ENCODE measurements at regions not wholly inside any gene's neighbourhood (a gene's known extent, or its start where the extent isn't known, plus 50 kb on each side); places are given as distances from the start of the nearest gene placed in this dataset.
"Not testable (repeated sequence)": the region's sequence is repeated elsewhere in the genome, so short reads cannot be mapped to it uniquely, and the experiment has no call there.

DNA sequence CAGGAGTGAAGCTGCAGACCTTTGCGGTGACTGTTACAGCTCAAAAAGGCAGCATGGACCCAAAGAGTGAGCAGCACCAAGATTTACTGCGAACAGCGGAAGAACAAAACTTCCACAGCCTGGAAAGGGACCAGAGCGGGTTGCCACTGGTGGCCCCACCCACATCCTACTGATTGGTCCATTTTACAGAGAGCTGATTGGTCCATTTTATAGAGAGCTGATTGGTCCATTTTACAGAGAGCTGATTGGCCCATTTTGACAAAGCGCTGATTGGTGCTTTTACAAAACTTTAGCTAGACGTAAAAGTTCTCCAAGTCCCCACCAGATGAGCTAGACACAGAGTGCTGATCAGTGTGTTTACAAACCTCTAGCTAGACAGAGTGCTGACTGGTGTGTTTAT lies 134.2 kb upstream of the FRG1 start:
- TF ChIP-seq, protein P1, sequence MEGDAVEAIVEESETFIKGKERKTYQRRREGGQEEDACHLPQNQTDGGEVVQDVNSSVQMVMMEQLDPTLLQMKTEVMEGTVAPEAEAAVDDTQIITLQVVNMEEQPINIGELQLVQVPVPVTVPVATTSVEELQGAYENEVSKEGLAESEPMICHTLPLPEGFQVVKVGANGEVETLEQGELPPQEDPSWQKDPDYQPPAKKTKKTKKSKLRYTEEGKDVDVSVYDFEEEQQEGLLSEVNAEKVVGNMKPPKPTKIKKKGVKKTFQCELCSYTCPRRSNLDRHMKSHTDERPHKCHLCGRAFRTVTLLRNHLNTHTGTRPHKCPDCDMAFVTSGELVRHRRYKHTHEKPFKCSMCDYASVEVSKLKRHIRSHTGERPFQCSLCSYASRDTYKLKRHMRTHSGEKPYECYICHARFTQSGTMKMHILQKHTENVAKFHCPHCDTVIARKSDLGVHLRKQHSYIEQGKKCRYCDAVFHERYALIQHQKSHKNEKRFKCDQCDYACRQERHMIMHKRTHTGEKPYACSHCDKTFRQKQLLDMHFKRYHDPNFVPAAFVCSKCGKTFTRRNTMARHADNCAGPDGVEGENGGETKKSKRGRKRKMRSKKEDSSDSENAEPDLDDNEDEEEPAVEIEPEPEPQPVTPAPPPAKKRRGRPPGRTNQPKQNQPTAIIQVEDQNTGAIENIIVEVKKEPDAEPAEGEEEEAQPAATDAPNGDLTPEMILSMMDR (IDR thresholded peaks at IDR 0.05; ENCODE audit: low read depth, low read length, missing control alignments): no peak
- H3K4me3 ChIP-seq (ENCODE audit: low read depth, low read length): no peak overlapping the region
- DNase-seq (ENCODE audit: low read depth): no peak

DNA sequence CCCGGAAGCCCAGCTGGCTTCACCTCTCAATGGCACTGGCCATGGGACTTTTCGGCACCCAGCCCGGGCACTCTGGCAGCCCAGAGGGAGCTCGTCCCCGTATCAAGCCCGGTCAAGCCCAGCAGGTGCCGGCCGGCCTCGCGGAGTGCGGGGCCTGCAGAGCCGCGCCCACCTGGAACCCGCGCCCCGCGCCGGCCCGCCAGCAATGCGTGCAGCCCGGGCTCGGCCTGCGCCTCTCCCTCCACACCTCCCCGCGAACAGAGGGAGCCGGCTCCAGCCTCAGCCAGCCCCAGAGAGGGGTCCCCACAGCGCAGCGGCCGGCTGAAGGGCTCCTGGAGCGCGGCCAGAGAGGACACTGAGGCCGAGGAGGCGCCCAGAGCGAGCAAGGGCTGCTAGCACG lies 133.6 kb upstream of the FRG1 start:
- TF ChIP-seq, protein P1 (IDR thresholded peaks at IDR 0.05; ENCODE audit: low read depth, low read length, missing control alignments): no peak
- no peak overlapping the region for H3K4me3 ChIP-seq (ENCODE audit: low read depth, low read length)
- DNase-seq (ENCODE audit: low read depth): no peak

DNA sequence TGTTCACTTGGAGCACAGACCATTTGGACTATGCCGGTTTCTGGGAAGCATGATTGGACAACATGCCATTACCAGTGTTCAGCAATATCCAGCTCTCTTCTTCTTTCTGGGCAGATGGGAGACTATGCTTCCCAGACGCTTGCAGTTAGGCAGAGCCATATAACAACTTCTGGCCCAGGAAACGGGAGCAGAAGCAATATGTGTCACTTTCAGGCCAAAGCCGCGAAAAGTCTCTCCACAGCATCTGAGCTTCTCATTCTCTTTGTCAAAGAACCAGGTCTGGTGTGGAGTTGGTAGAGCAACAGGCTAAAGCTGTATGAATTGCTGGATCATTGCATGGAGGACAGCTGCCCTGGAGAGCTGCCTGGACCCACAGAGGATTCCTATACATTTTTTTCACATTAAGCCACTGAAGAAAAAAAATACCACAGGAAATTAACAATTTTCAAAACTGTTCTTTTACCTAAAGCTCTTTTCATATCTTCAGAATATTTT lies 131.4 kb upstream of the FRG1 start:
- DNase-seq (ENCODE audit: low read depth): no peak
- no peak overlapping the region for H3K4me3 ChIP-seq (ENCODE audit: low read depth, low read length)
- TF ChIP-seq, protein P1 (IDR thresholded peaks at IDR 0.05; ENCODE audit: low read depth, low read length, missing control alignments): no peak

DNA sequence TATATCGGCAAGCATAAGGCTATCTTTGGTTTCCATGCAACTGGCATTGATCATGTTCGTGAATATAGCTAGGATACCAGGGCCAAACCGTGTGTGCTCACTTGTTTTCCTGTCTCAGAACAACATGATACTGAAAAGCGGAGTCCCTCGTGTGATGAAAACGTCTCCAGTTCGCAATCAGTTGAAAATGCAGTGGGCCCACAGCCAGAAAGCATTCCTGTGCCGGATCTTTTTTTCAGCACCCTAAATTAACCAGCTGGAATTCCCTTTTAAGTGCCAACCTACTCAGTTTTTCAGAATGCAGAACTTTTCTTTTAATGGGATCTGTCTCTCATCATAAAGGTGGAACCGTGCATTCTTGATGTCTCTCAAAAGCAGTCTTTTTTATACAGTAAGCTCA lies 130.8 kb upstream of the FRG1 start:
- TF ChIP-seq, protein P1 (IDR thresholded peaks at IDR 0.05; ENCODE audit: low read depth, low read length, missing control alignments): no peak
- no peak overlapping the region for H3K4me3 ChIP-seq (ENCODE audit: low read depth, low read length)
- DNase-seq (ENCODE audit: low read depth): no peak

DNA sequence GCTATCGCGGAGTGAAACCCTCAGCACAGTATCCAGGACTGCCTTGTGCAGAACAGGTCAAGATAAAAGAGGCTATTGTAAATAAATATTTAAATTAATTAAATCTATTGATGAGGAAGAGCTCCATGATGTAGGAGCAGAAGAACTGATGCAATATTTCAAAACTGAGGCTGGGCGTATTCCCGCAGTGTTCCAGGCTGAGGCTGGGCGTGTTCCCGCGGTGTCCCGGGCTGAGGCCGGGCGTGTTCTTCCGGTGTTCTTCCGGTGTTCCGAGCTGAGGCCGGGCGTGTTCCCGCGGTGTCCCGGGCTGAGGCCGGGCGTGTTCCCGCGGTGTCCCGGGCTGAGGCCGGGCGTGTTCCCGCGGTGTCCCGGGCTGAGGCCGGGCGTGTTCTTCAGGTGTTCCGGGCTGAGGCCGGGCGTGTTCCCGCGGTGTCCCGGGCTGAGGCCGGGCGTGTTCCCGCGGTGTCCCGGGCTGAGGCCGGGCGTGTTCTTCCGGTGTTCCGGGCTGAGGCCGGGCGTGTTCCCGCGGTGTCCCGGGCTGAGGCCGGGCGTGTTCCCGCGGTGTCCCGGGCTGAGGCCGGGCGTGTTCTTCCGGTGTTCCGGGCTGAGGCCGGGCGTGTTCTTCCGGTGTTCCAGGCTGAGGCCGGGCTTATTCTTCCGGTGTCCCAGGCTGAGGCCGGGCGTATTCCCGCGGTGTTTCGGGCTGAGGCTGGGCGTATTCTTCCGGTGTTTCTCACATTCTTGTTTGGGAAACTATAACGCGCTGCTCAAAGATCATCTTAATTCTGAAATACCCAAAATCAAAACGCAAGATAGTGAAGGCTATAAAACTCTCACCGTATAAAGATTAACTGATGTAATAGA lies 130.1 kb upstream of the FRG1 start:
- DNase-seq (ENCODE audit: low read depth); H3K4me3 ChIP-seq (ENCODE audit: low read depth, low read length): not testable (repeated sequence)

DNA sequence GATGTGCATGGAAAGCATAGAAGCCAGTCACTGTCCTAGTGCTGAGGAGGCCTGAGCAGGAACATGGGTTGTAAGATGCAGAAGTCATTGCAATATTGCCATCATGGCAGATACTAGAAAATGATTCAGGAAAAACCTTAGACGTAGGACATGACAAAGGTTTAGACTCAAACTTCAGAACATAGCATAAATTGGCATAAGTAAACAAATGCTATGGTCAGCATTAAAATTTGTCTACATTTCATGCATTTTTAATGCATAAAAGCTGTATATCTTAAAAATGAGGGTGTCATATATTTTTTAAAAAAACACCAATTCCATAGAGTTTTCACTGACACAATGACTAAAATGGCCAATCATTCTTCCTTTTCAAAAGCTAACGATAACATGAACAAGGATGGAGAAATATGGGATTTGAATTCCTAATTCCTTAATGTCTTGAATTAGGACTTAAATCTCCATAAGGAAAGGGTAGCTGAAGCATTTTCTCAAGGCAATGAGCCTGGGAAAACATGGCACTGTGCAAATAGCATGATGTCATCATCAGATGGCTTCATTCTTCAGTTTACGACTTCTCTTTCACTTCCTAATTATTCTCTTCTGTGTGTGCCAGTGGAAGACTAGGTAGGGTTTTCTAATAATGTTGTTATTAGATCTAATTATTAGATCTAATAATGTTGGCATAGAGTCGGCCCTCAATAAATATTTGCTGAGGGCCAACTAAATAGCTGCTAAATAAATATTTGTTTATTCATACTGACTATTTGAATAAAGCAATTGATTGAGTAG lies 125.1 kb upstream of the FRG1 start:
- TF ChIP-seq, protein P1 (IDR thresholded peaks at IDR 0.05; ENCODE audit: low read depth, low read length, missing control alignments): no peak
- no peak overlapping the region for H3K4me3 ChIP-seq (ENCODE audit: low read depth, low read length)
- no peak for DNase-seq (ENCODE audit: low read depth)

DNA sequence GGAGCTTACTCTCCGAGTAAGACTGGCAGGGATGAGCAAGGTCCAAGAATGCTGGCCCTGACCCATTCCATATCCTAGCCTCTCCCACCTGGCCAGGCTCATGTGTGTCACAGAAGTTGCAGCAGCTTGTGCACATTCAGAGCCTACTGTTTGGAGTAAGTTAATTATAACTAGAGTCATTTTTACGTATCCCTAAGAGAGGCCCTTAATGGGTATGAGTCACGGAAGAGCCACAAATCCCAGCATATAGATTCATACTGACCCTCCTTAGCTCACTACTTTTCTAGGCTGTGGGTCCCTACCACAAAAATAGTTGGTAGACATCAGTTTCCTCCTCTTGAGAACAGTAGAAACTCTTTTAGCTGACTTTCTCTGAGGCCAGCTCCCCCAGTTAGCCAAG lies 118.3 kb upstream of the FRG1 start:
- H3K4me3 ChIP-seq (ENCODE audit: low read depth, low read length): no peak overlapping the region
- DNase-seq (ENCODE audit: low read depth): no peak
- TF ChIP-seq, protein P1 (IDR thresholded peaks at IDR 0.05; ENCODE audit: low read depth, low read length, missing control alignments): no peak

Measured in GM12864 (cell line).